ENCODE measurements at regions not wholly inside any gene's neighbourhood (a gene's known extent, or its start where the extent isn't known, plus 50 kb on each side); places are given as distances from the start of the nearest gene placed in this dataset.

DNA sequence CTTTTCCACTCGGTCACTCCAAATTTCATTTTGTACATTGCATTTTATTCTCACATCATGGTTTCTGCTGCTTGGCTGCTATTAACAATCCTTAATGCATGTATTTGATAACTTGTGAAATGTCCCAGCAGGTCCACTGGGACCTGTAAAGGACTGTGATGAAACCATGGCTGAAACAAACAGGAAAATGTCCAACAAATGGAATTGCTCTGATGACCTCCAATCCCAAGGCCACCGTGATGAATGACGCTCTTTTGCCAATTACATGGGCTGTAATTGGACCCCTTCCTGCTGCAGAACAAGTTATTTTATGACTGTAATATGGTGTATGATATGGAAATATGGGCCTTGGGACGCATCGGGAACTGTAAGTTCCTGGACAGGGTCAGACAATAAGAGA, 224.2 kb upstream of the CXCR4 start:
- TF ChIP-seq, protein P1, sequence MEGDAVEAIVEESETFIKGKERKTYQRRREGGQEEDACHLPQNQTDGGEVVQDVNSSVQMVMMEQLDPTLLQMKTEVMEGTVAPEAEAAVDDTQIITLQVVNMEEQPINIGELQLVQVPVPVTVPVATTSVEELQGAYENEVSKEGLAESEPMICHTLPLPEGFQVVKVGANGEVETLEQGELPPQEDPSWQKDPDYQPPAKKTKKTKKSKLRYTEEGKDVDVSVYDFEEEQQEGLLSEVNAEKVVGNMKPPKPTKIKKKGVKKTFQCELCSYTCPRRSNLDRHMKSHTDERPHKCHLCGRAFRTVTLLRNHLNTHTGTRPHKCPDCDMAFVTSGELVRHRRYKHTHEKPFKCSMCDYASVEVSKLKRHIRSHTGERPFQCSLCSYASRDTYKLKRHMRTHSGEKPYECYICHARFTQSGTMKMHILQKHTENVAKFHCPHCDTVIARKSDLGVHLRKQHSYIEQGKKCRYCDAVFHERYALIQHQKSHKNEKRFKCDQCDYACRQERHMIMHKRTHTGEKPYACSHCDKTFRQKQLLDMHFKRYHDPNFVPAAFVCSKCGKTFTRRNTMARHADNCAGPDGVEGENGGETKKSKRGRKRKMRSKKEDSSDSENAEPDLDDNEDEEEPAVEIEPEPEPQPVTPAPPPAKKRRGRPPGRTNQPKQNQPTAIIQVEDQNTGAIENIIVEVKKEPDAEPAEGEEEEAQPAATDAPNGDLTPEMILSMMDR (conservative IDR thresholded peaks at IDR 0.05 in 1 of 2, IDR thresholded peaks at IDR 0.05 in 1 of 2; ENCODE audit: extremely low read depth in 1 of 2, insufficient read depth in 1 of 2, low read depth in 1 of 2, low read length in 2 of 2): no peak
- TF ChIP-seq EZH2 (IDR thresholded peaks at IDR 0.05; ENCODE audit: borderline replicate concordance, low read length): no peak

All from mammary epithelial cell (primary cell).